ENCODE measurements at regions not wholly inside any gene's neighbourhood (a gene's known extent, or its start where the extent isn't known, plus 50 kb on each side); places are given as distances from the start of the nearest gene placed in this dataset.

DNA sequence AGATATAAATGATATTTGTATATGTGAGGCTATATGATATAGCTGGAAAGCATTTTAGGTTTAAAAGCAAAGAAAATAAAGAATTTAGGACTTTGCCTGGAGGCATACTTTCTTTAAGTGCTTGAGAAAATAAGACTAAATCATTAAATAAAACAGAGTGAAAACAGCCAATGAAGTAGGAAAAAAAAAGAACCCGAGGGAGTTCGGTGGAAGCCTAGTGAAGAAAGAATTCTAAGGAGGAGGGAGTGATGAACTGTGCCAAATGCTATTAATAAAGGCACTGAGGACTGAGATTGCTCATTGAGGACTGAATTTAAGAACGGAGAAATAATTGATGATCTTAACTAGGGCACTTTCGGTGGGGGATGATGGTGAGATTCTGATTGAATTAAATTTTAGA, 573.5 kb downstream of the DSC3 start:
- no peaks in the 10 kb centered on the region for H3K27me3 ChIP-seq
- DNase-seq (no peak), ATAC-seq (no peak)
- TF ChIP-seq CTCF (IDR thresholded peaks at IDR 0.05) (no peak), POLR2A (IDR thresholded peaks at IDR 0.05) (no peak)
- intact Hi-C loops (cut with DNase I), result no loop called here
- no peak overlapping the region for H3K27ac ChIP-seq
- H3K36me3 ChIP-seq, result no peaks in the 10 kb centered on the region
- no peaks in the 10 kb centered on the region for H3K9me3 ChIP-seq
- no peaks in the 10 kb centered on the region for H3K4me1 ChIP-seq
- H3K4me3 ChIP-seq, result no peak overlapping the region
- 45 to 60% (median 51%) methylated on average over 4 of the region's 4 CpGs for WGBS, 4 donors

- H3K27ac ChIP-seq, result no peak overlapping the region
- H3K4me3 ChIP-seq, result no peak overlapping the region
- DNase-seq (no peak), ATAC-seq (no peak)
- TF ChIP-seq CTCF (IDR thresholded peaks at IDR 0.05), result no peak
- no peak for TF ChIP-seq POLR2A (IDR thresholded peaks at IDR 0.05)
- no peaks in the 10 kb centered on the region for H3K27me3 ChIP-seq
- no peaks in the 10 kb centered on the region for H3K4me1 ChIP-seq
- H3K9me3 ChIP-seq, result no peaks in the 10 kb centered on the region
- no peaks in the 10 kb centered on the region for H3K36me3 ChIP-seq
- intact Hi-C loops (cut with DNase I), result no loop called here
- WGBS, 4 donors, result 63 to 72% (median 68%) methylated on average over 3 of the region's 3 CpGs
Measured at GRCh38 chr18:30465096-30465495, 577.4 kb downstream of the DSC3 start.

GRCh38 chr18:30457156-30457555, 585.4 kb downstream of the DSC3 start:
- intact Hi-C loops (cut with DNase I), result loop anchor here in 1 of 10 donors (10.0 kb wide), 1 partner anchor 428 kb away; no protein-coding TSS in a partner anchor
- ATAC-seq, result no peak
- H3K27ac ChIP-seq, result no peak overlapping the region
- no peaks in the 10 kb centered on the region for H3K4me1 ChIP-seq
- no peaks in the 10 kb centered on the region for H3K9me3 ChIP-seq
- TF ChIP-seq CTCF (IDR thresholded peaks at IDR 0.05), result peak in 1 of 12 donors; percentile 9
- no peak for TF ChIP-seq POLR2A (IDR thresholded peaks at IDR 0.05)
- 65 to 89% (median 69%) methylated on average over 1 of the region's 1 CpG for WGBS, 4 donors
- H3K4me3 ChIP-seq, result no peak overlapping the region
- no peaks in the 10 kb centered on the region for H3K36me3 ChIP-seq
- no peak for DNase-seq
- H3K27me3 ChIP-seq, result no peaks in the 10 kb centered on the region

DNA sequence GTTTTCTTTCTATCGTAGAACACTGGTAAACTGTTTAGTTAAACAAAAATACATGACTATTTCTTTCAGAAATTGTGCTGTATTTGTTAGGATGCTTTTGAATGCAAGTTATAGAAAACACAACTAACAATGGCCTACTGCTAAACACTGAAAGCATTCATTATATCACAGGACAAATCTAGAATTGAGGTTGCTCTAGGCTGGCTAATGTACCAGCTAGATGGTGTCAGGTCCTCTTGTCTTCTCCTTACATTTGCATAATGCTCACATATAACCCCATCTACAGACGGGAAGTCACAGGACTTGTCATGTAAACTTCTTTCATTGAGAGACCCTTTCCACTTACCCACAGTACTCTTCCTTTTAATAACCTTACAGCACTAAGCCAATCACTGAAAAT, 586.8 kb downstream of the DSC3 start:
- intact Hi-C loops (cut with DNase I), result loop anchor here in 1 of 10 donors (10.0 kb wide), 1 partner anchor 429 kb away; no protein-coding TSS in a partner anchor
- 79 to 90% (median 85%) methylated on average over 2 of the region's 2 CpGs for WGBS, 4 donors

More for the DNA sequence above, 586.8 kb downstream of the DSC3 start:
- TF ChIP-seq POLR2A (IDR thresholded peaks at IDR 0.05) (no peak), CTCF (IDR thresholded peaks at IDR 0.05) (no peak)
- Histone ChIP-seq H3K9me3 (no peaks in the 10 kb centered on the region), H3K27ac (no peak overlapping the region), H3K36me3 (no peaks in the 10 kb centered on the region), H3K4me3 (no peak overlapping the region), H3K4me1 (no peaks in the 10 kb centered on the region), H3K27me3 (no peaks in the 10 kb centered on the region)
- ATAC-seq (no peak), DNase-seq (no peak)

Measured in heart left ventricle (tissue), 16 donors.